Heart left ventricle (tissue), 16 donors: ENCODE measurements at regions not wholly inside any gene's neighbourhood (a gene's known extent, or its start where the extent isn't known, plus 50 kb on each side); places are given as distances from the start of the nearest gene placed in this dataset.

Experiments
- ATAC-seq, 4 donors: fragments of 200-7000 bp; cut with Tn5 transposase; one replicate each; pipeline ENCODE4 v1.9.1; 2020 to 2022; ENCODE audit warnings: moderate library complexity in 4 of 4, mild to moderate bottlenecking in 3 of 4, moderate number of reproducible peaks in 1 of 4
- DNase-seq, 5 donors: peaks; one replicate each; pipeline ENCODE4 v3.0.0-alpha.2; 2020
- H3K27ac ChIP-seq, 12 donors: fragments of 200-600 bp; sonication (generic) in 4 of 12; one replicate each; pipeline versions ENCODE4 v1.5.0 to v1.8.0; 2016 to 2022; ENCODE audit warnings: mild to moderate bottlenecking in 2 of 12
- H3K27me3 ChIP-seq, 9 donors: fragments of 200-600 bp; sonication (generic) in 2 of 9; one replicate each; pipeline versions ENCODE4 v1.5.1 to v1.8.0; 2016 to 2022; ENCODE audit warnings: mild to moderate bottlenecking in 3 of 9
- H3K36me3 ChIP-seq, 9 donors: fragments of 200-600 bp; sonication (generic) in 2 of 9; one replicate each; pipeline versions ENCODE4 v1.5.0 to v1.8.0; 2018 to 2022; ENCODE audit warnings: mild to moderate bottlenecking in 2 of 9
- H3K4me1 ChIP-seq, 12 donors: fragments of 200-600 bp; sonication (generic) in 4 of 12; one replicate each; pipeline versions ENCODE4 v1.5.0 to v1.8.0; 2016 to 2022; ENCODE audit warnings: mild to moderate bottlenecking in 3 of 12
- H3K4me3 ChIP-seq, 12 donors: fragments of 200-600 bp; sonication (generic) in 4 of 12; one replicate each; pipeline versions ENCODE4 v1.5.0 to v1.8.0; 2017 to 2022; ENCODE audit warnings: mild to moderate bottlenecking in 9 of 12, moderate library complexity in 4 of 12
- H3K9me3 ChIP-seq, 12 donors: fragments of 200-600 bp; sonication (generic) in 4 of 12; one replicate each; pipeline versions ENCODE4 v1.5.0 to v1.8.0; 2016 to 2022; ENCODE audit warnings: mild to moderate bottlenecking in 1 of 12
- CTCF ChIP-seq, 12 donors: fragments of 200-600 bp; sonication (generic) in 4 of 12; IDR thresholded peaks; one replicate each; pipeline versions ENCODE4 v1.5.0 to v1.8.0; 2018 to 2022; ENCODE audit warnings: antibody characterized with exemption in 12 of 12, mild to moderate bottlenecking in 5 of 12
- POLR2A ChIP-seq, 2 donors: fragments of 450-650 bp; IDR thresholded peaks; one replicate each; pipeline ENCODE4 v1.6.1; 2017; ENCODE audit warnings: antibody characterized with exemption in 2 of 2, mild to moderate bottlenecking in 2 of 2, moderate library complexity in 2 of 2
- WGBS, 4 donors: extraction: QIAGEN DNeasy Blood & Tissue Kit in 2 of 4; methylation state at CpG; one replicate each; pipeline versions ENCODE4 v1.1.5 to v1.1.7; 2013 to 2018; 5-methylcytosine and 5-hydroxymethylcytosine counted together
- intact Hi-C, 10 donors: fragments of 100-400 bp; cut with DNase I; formaldehyde crosslinking; loops; one replicate each; pipeline versions ENCODE4 v1.11.1 to v1.14.2; 2022
- donor health status: ischemic (EF 13 %, LVEDD 7.1; RV severe dilation, severe dysfunction).
- donor health status: healthy with polysubstance abuse.
- donor health status: DM: no; HTN: yes; CAD: no.
- donor health status: DM: no; HTN: no; CAD: no.
- donor health status: ischemic (EF 25% LVEDD 6.9; RV normal size, moderate dysfunction).
- donor health status: ischemic (EF 25% LVEDD 5.7; RV mildly dilated, moderate dysfunction).
- donor health status: healthy.
- donor health status: DM: yes; HTN: yes; CAD: no.
- donor health status: ischemic (EF 35%, LVEDD 5.7; RV mildly dilated, moderate dysfunction).
- donor health status: nonischemic (EF 11% LVEDD 7.7; RV severe dilation, severe dysfunction).
- donor health status: DM: yes; HTN: yes; CAD: no.
- donor health status: PGD.
- donor health status: ischemic (EF 29% LVEDD 5.4; RV normal size, mild dysfunction).
- donor health status: nonischemic (EF 23%, LVEDD 6.1; RV moderate dilation, normal function).

- Histone ChIP-seq H3K27ac (no peak overlapping the region), H3K4me1 (no peaks in the 10 kb centered on the region), H3K27me3 (no peaks in the 10 kb centered on the region), H3K4me3 (no peak overlapping the region), H3K9me3 (no peaks in the 10 kb centered on the region), H3K36me3 (no peaks in the 10 kb centered on the region)
- no peak for ATAC-seq
- TF ChIP-seq POLR2A (IDR thresholded peaks at IDR 0.05) (no peak), CTCF (IDR thresholded peaks at IDR 0.05) (no peak)
- intact Hi-C loops: no loop called here
- WGBS, 4 donors: 92 to 98% (median 96%) methylated on average over 1 of the region's 1 CpG
- no peak for DNase-seq
These were observed 315.3 kb upstream of the PMFBP1 start for GRCh38 chr16:72487283-72487682.

GRCh38 chr16:72482695-72483094, 310.7 kb upstream of the PMFBP1 start:
- Histone ChIP-seq H3K27ac (no peak overlapping the region), H3K9me3 (no peaks in the 10 kb centered on the region), H3K27me3 (no peaks in the 10 kb centered on the region), H3K36me3 (no peaks in the 10 kb centered on the region), H3K4me3 (no peak overlapping the region), H3K4me1 (peaks cover 0 to 7% (median 0%) of the 10 kb centered on the region in 12 donors)
- DNase-seq: no peak
- intact Hi-C loops: no loop called here
- TF ChIP-seq POLR2A (IDR thresholded peaks at IDR 0.05) (no peak), CTCF (IDR thresholded peaks at IDR 0.05) (no peak)
- 78 to 83% (median 82%) methylated on average over 3 of the region's 3 CpGs for WGBS, 4 donors
- no peak for ATAC-seq

GRCh38 chr16:72481419-72481818, 309.5 kb upstream of the PMFBP1 start:
- TF ChIP-seq CTCF (IDR thresholded peaks at IDR 0.05) (no peak), POLR2A (IDR thresholded peaks at IDR 0.05) (no peak)
- no peak overlapping the region for H3K4me3 ChIP-seq
- H3K27ac ChIP-seq: no peak overlapping the region
- no peak for DNase-seq
- no peaks in the 10 kb centered on the region for H3K36me3 ChIP-seq
- H3K27me3 ChIP-seq: no peaks in the 10 kb centered on the region
- peaks cover 0 to 7% (median 0%) of the 10 kb centered on the region in 12 donors for H3K4me1 ChIP-seq
- ATAC-seq: no peak
- no peaks in the 10 kb centered on the region for H3K9me3 ChIP-seq
- intact Hi-C loops: no loop called here

DNA sequence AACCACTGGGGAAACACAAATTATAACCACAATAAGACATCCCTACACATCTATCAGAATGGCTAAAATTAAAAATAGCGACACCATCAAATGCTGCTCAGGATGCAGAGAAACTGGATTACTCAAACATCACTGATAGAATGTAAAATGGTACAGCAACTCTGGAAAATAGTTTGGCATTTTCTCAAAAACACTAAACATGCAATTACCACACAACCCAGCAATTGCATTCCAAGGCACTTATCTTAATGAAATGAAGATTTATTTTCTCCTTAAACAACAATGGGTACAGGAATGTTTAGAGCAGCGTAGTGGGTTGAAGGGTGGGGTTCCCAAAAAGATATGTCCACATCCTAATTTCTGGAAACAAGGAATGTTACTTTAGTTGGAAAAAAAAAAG, 309.0 kb upstream of the PMFBP1 start:
- no peak for DNase-seq
- WGBS, 4 donors: 67 to 78% (median 71%) methylated on average over 2 of the region's 2 CpGs
- TF ChIP-seq POLR2A (IDR thresholded peaks at IDR 0.05) (no peak), CTCF (IDR thresholded peaks at IDR 0.05) (no peak)
- Histone ChIP-seq H3K27me3 (no peaks in the 10 kb centered on the region), H3K9me3 (no peaks in the 10 kb centered on the region), H3K4me1 (peaks cover 0 to 7% (median 0%) of the 10 kb centered on the region in 12 donors), H3K4me3 (no peak overlapping the region), H3K36me3 (no peaks in the 10 kb centered on the region), H3K27ac (no peak overlapping the region)
- intact Hi-C loops: no loop called here
- no peak for ATAC-seq
